ENCODE measurements at regions not wholly inside any gene's neighbourhood (a gene's known extent, or its start where the extent isn't known, plus 50 kb on each side); places are given as distances from the start of the nearest gene placed in this dataset.

DNA sequence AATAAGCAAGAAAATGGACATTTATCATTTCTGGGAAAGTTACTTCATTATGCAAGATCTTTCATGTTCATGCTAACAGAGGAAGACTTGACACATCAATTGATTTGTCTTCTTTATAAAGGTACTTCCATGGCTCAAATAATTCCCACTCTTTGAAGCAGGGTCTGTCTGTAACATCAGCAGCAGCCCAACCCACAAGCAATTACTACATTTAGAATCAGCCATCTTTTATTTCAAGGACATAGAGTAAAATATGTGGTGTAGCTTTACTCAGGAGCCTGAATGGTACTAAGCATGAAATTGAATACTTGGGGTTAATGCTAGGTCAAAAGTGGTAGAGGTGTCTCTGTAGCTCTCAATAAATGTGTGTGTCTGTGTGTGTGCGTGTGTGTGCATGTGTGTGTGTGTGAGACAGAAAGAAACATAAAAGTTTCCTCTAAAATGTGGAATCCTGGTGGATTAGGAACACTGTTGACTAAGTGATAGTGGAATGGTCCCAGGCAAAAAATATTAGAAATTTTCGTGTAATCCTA is 581.1 kb downstream of the CAAP1 start:
- H3K9me3 ChIP-seq = no peaks in the 10 kb centered on the region
- WGBS, 2 donors = 84% methylated on average over 2 of the region's 2 CpGs
- intact Hi-C loops (cut with DNase I; ENCODE audit: low total_unique reads) = no loop called here

GRCh38 chr9:26310294-26310693 is 582.3 kb downstream of the CAAP1 start:
- Histone ChIP-seq H3K27ac (no peak overlapping the region), H3K4me1 (no peaks in the 10 kb centered on the region), H3K9me3 (no peaks in the 10 kb centered on the region), H3K4me3 (no peak overlapping the region), H3K36me3 (ENCODE audit: low read depth, missing control alignments) (no peaks in the 10 kb centered on the region), H3K27me3 (no peaks in the 10 kb centered on the region)
- WGBS, 2 donors = 82 to 88% methylated on average over 3 of the region's 3 CpGs
- intact Hi-C loops (cut with DNase I; ENCODE audit: low total_unique reads) = no loop called here
- DNase-seq = no peak
- TF ChIP-seq POLR2A (IDR thresholded peaks at IDR 0.05) (no peak), CTCF (IDR thresholded peaks at IDR 0.05) (no peak)

More for the DNA sequence above, 581.1 kb downstream of the CAAP1 start:
- no peak for TF ChIP-seq POLR2A (IDR thresholded peaks at IDR 0.05)
- TF ChIP-seq CTCF (IDR thresholded peaks at IDR 0.05) = no peak
- no peak overlapping the region for H3K4me3 ChIP-seq
- no peaks in the 10 kb centered on the region for H3K27me3 ChIP-seq
- no peak for DNase-seq
- H3K27ac ChIP-seq = no peak overlapping the region
- no peaks in the 10 kb centered on the region for H3K36me3 ChIP-seq (ENCODE audit: low read depth, missing control alignments)
- H3K4me1 ChIP-seq = no peaks in the 10 kb centered on the region

DNA sequence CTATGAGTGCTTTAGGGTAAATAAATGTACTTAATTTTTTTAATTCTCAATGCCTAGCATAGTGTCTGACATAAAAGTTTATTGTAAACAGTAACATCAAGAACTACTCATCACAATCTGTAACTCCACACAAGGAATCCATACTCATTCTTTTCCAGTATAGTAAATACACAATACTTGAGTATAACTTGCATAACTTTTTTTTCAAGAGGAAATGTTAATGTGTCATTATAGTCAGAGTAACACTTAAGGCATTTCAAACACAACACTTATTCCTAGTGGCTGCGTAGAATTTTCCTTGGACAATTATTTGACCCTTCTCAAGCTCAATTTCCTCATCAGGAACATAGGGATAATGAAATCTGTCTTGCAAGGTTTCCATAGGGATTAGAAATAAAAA is 584.3 kb downstream of the CAAP1 start:
- H3K27me3 ChIP-seq = no peaks in the 10 kb centered on the region
- DNase-seq = no peak
- no peaks in the 10 kb centered on the region for H3K9me3 ChIP-seq
- TF ChIP-seq CTCF (IDR thresholded peaks at IDR 0.05) (no peak), POLR2A (IDR thresholded peaks at IDR 0.05) (no peak)
- intact Hi-C loops (cut with DNase I; ENCODE audit: low total_unique reads) = no loop called here
- no peaks in the 10 kb centered on the region for H3K36me3 ChIP-seq (ENCODE audit: low read depth, missing control alignments)
- no peak overlapping the region for H3K4me3 ChIP-seq
- H3K27ac ChIP-seq = no peak overlapping the region
- WGBS, 2 donors = 84 to 95% methylated on average over 1 of the region's 1 CpG
- H3K4me1 ChIP-seq = no peaks in the 10 kb centered on the region

DNA sequence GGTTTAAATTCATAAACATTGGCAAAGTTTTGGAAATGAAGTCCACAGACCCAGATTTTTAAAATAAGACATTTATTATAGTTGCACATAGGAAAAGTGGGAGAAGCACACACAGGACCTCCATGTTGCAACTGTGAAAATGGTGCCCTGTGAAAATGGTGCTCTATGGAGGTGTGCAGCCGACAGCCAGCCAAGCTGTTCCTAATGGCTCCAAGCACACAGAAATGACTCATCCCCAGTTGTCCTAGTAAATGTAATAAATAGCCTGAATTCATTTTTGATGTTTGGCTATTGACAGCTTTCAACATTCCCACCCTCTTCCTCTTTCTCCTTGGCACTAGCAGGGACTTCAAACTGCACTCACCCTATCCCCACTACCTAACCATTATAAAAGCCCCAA is 590.9 kb downstream of the CAAP1 start:
- TF ChIP-seq CTCF (IDR thresholded peaks at IDR 0.05) (no peak), POLR2A (IDR thresholded peaks at IDR 0.05) (no peak)
- H3K9me3 ChIP-seq = no peaks in the 10 kb centered on the region
- no peak overlapping the region for H3K27ac ChIP-seq
- H3K36me3 ChIP-seq (ENCODE audit: low read depth, missing control alignments) = no peaks in the 10 kb centered on the region
- 96 to 100% methylated on average over 1 of the region's 1 CpG for WGBS, 2 donors
- no peaks in the 10 kb centered on the region for H3K4me1 ChIP-seq
- intact Hi-C loops (cut with DNase I; ENCODE audit: low total_unique reads) = no loop called here
- no peak for DNase-seq
- no peaks in the 10 kb centered on the region for H3K27me3 ChIP-seq
- no peak overlapping the region for H3K4me3 ChIP-seq

DNA sequence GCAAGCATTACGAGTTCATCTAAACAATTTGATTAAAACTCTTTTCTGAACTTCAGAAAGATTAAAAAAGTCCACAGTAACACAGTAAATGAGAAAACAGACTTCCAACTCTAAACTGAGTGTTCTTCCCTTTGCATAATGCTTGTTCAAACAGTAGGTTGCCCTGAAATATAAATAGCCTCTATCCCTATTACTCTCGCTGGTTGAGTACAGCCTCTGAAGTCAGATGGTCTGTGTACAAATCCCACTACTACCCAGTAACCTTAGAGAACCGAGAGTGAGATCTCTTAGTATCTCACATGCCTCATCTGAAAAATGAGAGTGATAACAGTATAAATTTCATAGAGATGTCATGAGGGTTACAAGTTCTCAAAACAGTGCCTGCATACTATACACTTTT is 591.6 kb downstream of the CAAP1 start:
- Histone ChIP-seq H3K9me3 (no peaks in the 10 kb centered on the region), H3K4me3 (no peak overlapping the region), H3K27ac (no peak overlapping the region), H3K36me3 (ENCODE audit: low read depth, missing control alignments) (no peaks in the 10 kb centered on the region), H3K27me3 (no peaks in the 10 kb centered on the region), H3K4me1 (no peaks in the 10 kb centered on the region)
- DNase-seq = no peak
- TF ChIP-seq POLR2A (IDR thresholded peaks at IDR 0.05) (no peak), CTCF (IDR thresholded peaks at IDR 0.05) (no peak)
- WGBS, 2 donors = 74 to 87% methylated on average over 3 of the region's 3 CpGs
- intact Hi-C loops (cut with DNase I; ENCODE audit: low total_unique reads) = no loop called here

Measured in testis (tissue), 2 donors.